HCT116 (cell line): ENCODE measurements at regions not wholly inside any gene's neighbourhood (a gene's known extent, or its start where the extent isn't known, plus 50 kb on each side); places are given as distances from the start of the nearest gene placed in this dataset.

Experiments
- EZH2phosphoT487 ChIP-seq: fragments of 200-600 bp; IDR thresholded peaks from 2 replicates; pipeline ENCODE4 v1.6.1; 2018; ENCODE audit warnings: antibody characterized with exemption, borderline replicate concordance
- TF ChIP-seq, protein P1 (sequence below), 3 experiments: fragments of 200-600 bp in 1 of 3; sonication (generic) in 1 of 3; IDR thresholded peaks in 2 of 3; conservative IDR thresholded peaks in 1 of 3; 2 replicates each; pipeline ENCODE4 v1.5.1; 2012 to 2017; ENCODE audit warnings: low read depth in 2 of 3, low read length in 2 of 3, antibody characterized with exemption in 1 of 3, borderline replicate concordance in 1 of 3, control low read depth in 1 of 3, mild to moderate bottlenecking in 1 of 3, mixed read lengths in 1 of 3, mixed run types in 1 of 3, moderate library complexity in 1 of 3; ENCODE audit not compliant: insufficient read depth in 1 of 3

DNA sequence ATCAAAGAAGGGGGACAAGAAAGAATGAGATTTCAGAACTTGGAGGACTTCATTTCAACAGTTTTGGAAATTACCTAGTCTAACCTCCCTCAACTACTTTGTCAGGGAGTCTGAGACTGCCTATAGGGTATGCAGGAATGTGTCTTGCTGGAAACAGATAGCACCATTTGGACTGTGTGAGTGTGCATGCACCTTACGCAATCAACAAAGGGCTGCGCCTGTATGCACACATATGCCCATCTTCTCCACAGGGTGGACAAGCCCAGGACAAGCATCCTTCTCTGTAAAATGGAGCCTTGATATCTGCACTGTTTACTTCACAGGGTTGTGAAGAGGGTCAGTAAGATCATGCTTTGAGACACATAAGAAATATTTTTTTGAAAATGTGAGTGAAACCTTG, 305.7 kb upstream of the ASIC2 start:
- TF ChIP-seq, protein P1, sequence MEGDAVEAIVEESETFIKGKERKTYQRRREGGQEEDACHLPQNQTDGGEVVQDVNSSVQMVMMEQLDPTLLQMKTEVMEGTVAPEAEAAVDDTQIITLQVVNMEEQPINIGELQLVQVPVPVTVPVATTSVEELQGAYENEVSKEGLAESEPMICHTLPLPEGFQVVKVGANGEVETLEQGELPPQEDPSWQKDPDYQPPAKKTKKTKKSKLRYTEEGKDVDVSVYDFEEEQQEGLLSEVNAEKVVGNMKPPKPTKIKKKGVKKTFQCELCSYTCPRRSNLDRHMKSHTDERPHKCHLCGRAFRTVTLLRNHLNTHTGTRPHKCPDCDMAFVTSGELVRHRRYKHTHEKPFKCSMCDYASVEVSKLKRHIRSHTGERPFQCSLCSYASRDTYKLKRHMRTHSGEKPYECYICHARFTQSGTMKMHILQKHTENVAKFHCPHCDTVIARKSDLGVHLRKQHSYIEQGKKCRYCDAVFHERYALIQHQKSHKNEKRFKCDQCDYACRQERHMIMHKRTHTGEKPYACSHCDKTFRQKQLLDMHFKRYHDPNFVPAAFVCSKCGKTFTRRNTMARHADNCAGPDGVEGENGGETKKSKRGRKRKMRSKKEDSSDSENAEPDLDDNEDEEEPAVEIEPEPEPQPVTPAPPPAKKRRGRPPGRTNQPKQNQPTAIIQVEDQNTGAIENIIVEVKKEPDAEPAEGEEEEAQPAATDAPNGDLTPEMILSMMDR (IDR thresholded peaks at IDR 0.05 in 2 of 3, conservative IDR thresholded peaks at IDR 0.05 in 1 of 3; ENCODE audit: borderline replicate concordance in 1 of 3, insufficient read depth in 1 of 3, low read depth in 2 of 3, low read length in 2 of 3), result no peak
- no peak for TF ChIP-seq EZH2phosphoT487
